Amygdala (tissue), 56 donors: ENCODE measurements at regions not wholly inside any gene's neighbourhood (a gene's known extent, or its start where the extent isn't known, plus 50 kb on each side); places are given as distances from the start of the nearest gene placed in this dataset.

Experiments used
- DNase-seq, 56 donors: peaks; one replicate each; lab custom pipeline; 2025; lab: John Stamatoyannopoulos, UW

GRCh38 chr3:168859143-168859542, 763.4 kb upstream of the GOLIM4 start:
- no peak for DNase-seq

DNA sequence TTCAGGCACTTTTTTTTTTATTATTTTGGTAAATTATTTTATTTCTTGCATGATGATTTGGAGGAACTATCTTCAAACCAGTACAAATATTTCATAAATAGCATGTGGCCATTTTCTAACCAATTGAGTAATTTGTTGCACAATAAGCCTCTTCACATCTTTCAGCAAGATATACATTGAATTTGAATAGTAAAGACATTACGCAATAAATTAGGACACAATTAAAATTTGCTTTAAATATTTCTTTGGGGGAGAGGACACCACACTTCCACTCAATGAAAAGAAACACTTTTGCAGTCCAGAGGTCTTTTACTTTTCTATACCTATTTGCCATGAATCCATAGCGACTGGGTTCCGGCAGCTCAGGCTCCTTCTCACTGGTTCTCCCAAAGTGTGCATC, 762.6 kb upstream of the GOLIM4 start:
- no peak for DNase-seq

- DNase-seq = no peak
Measured at GRCh38 chr3:168850109-168850508, 754.4 kb upstream of the GOLIM4 start.

- peak in 8 of 56 donors; percentile 1 to 40 (median 5) for DNase-seq
Measured at GRCh38 chr3:168847291-168847883, 751.7 kb upstream of the GOLIM4 start.

DNA sequence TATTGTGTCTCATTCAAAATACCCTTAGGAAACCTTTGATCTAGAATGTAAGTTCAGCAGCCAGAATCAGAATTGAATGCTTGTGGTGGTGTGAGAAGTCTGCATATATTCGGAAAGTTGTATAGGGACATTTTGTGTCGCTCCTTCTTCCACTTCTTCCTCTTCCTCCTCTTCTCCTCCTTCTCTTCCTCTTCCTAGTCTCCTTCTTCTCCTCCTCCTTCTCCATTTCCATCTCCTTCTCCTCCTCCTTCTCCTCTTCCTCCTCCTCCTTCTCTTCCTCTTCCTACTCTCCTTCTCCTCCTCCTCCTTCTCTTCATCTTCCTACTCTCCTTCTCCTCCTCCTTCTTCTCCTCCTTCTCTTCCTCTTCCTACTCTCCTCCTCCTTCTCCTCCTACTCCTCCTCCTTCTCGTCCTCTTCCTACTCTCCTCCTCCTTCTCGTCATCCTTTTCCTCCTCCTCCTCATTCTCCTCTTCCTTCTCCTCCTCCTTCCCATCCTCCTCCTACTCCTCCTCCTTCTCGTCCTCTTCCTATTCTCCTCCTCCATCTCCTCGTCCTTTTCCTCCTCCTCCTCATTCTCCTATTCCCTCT, 749.3 kb upstream of the GOLIM4 start:
- DNase-seq = no peak

DNA sequence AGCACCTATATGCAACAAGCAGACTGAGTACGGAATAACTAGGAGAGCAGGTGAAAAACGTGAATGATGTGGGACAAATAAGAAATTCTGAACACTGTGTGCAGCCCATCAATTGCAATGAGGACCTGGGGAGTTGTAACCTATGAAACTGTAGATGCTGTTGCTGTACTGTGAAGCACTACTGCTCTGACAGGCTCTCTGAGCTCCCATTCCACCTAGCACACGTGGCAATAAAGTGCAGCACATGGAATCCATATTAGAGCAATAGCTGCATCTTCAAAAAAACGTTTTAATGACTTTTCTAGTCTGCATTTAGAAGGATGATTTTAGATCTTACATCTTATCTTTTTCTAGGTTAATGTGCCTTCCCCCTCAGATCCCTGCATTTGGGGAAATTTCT, 748.7 kb upstream of the GOLIM4 start:
- no peak for DNase-seq

DNA sequence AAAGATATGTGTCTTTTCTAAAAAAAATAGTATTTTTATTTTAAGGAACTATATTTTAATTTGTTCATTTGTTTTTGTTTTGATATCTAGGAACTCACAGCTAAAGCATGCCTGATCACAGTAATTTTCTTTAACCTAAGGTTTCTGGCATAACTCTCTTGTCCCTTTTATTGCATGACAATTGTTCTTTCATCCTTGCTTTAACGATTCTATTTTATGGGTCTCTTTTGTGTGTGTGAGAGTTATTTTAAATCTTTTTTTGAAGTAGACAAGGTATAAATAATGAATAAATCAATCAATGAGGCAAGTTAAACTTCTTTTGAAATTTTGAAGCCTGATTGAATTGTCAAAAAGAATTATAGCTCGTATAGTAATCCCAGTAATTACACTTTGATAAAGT, 747.8 kb upstream of the GOLIM4 start:
- no peak for DNase-seq

- no peak for DNase-seq
Measured at GRCh38 chr3:168839653-168840052, 743.9 kb upstream of the GOLIM4 start.

DNA sequence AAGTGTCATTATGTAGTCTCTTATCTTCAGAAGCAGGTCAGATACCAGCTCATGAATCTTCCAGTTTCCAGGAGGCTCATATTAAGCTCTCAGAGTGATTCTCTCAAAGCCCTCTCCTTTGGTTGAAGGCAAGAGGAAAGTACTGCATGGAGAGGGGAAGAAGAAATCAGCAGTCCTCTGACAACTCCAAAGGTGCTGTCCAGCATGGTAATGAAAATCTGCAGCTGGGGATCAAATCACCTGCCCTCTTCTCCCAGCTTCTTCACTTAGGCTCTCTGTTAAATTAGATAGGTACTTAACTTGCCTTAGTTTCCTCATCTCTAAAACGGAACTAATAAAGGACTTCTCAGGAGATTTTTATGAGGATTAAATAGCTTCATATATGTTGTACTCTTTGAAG, 738.8 kb upstream of the GOLIM4 start:
- no peak for DNase-seq

DNA sequence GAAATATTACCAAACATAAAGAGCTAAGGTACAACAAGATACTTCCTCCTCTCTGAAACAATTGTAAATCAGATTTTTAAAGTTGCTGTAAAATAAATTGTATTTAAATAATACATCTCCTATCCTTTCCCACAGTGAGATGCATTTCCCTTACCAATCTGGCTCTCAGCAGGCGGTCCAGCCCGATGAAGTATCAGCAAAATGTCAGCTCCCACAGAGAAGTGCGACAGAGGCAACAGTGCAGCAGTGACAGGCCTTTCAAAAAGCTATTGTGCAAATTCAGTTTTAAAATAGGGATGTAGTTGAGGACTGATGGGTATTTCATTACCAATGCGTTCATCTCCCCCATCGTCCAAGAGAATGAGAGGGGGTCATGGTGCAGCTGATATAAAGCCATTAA, 733.2 kb upstream of the GOLIM4 start:
- no peak for DNase-seq

DNA sequence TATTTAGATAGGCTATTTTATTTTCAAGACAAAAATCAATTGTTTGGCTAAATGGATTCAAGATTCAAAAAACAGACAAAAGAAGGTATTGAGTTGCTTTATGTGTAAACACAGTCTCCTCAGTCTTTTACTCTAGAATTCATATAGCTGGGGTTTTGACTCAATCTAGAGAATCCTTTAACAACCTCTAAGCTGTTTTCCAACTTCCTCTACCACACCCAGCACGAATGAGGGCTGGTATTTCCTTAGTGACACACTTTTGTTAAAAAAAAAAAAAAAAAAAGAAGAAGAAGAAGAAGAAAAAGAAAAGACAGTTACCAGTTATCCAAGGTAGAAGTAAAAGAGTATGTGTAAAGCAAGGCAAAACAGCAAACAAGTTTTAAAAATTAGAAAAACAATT, 732.8 kb upstream of the GOLIM4 start:
- DNase-seq = no peak

DNA sequence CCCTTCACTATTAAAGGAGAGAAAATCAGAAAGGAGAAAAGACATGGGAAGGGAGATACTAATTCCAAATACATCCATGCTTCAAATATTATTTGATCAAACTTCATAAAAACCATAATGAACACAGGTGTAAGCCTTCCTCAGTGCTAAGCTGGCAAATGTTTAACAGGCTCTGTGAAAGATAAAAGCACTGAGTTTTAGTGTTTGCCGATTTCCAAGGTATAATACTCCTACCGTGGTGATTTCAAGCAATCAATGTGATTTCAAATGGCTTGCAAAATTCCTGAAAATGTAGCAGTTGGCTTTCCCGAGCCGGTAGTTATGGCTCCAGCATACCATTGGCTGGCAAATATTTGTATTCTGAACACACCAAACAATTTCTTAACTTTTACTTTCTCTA, 732.3 kb upstream of the GOLIM4 start:
- no peak for DNase-seq

GRCh38 chr3:168824107-168824506, 728.4 kb upstream of the GOLIM4 start:
- DNase-seq = no peak

- DNase-seq = no peak
Measured at GRCh38 chr3:168823466-168823865, 727.7 kb upstream of the GOLIM4 start.

GRCh38 chr3:168820810-168821415, 725.2 kb upstream of the GOLIM4 start:
- no peak for DNase-seq

DNA sequence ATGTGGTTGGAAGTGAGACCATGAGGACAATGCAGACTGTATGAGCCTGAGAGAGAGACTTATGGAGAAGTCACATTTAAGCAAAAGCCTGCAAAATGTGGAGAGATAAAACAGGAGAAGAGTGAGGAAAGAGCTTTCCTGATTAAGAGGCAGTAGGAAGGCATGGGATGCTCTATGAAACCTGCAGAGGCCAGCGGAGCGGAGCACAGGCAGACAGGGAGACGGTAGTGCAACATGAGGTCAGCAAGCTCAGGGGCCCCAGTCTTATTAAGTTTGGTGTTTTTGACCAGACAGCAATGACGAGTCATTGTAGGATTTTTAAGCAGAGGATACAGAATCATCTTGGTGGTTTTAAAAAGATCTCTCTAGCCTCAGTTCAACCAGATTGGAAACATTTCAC, 721.5 kb upstream of the GOLIM4 start:
- DNase-seq = no peak

GRCh38 chr3:168815946-168816345, 720.2 kb upstream of the GOLIM4 start:
- DNase-seq = no peak

DNA sequence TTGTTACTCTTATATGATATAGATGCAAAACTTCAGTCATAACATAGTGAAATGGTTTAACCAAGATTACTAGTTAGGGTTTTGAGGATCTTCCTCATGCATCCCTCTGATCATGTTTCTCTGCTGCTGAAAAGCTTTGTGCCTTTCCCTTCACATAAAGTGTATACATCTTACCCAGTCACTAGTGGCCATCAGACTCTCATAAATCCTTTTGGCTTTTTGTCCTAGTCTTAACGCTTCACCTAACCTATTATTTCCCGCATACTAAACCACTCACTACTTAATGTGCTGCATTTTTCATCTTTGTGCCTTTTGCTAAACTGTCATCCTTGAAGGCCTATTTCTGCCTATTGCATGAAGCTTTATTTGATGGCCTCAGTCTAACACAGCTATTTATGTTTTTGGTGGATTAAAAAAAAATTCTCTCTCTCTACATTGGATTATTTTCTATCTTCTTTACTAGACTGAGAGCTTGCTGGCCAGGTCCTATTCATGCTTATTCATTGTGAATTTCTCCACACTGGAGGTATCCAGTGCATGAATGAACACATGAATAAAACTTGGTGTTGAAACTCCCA, 717.6 kb upstream of the GOLIM4 start:
- no peak for DNase-seq

GRCh38 chr3:168812234-168812633, 716.5 kb upstream of the GOLIM4 start:
- DNase-seq = no peak

GRCh38 chr3:168808596-168808995, 712.9 kb upstream of the GOLIM4 start:
- DNase-seq = no peak

- no peak for DNase-seq
Measured at GRCh38 chr3:168807448-168807847, 711.7 kb upstream of the GOLIM4 start.

- DNase-seq = no peak
Measured at GRCh38 chr3:168806871-168807270, 711.1 kb upstream of the GOLIM4 start.
